Progenitor cell of endocrine pancreas (in vitro differentiated cells): ENCODE measurements at regions not wholly inside any gene's neighbourhood (a gene's known extent, or its start where the extent isn't known, plus 50 kb on each side); places are given as distances from the start of the nearest gene placed in this dataset.
"Not testable (repeated sequence)": the region's sequence is repeated elsewhere in the genome, so short reads cannot be mapped to it uniquely, and the experiment has no call there.

Experiments used
- DNase-seq: peaks from one replicate; pipeline ENCODE4 v3.0.0; 2021; ENCODE audit warnings: low spot score; ENCODE audit not compliant: unreplicated experiment
- H3K27ac Mint-ChIP-seq: 2 replicates; pipeline ENCODE4 v1.8.0; 2021; ENCODE audit warnings: mild to moderate bottlenecking, moderate library complexity, mixed read lengths
- H3K27me3 Mint-ChIP-seq: 2 replicates; pipeline ENCODE4 v1.8.0; 2021; ENCODE audit warnings: mixed read lengths
- H3K36me3 Mint-ChIP-seq: 2 replicates; pipeline ENCODE4 v1.8.0; 2022; ENCODE audit warnings: mixed read lengths; ENCODE audit not compliant: insufficient read depth
- H3K4me1 Mint-ChIP-seq: 2 replicates; pipeline ENCODE4 v1.8.0; 2021; ENCODE audit warnings: low read depth, mixed read lengths
- H3K4me3 Mint-ChIP-seq: 2 replicates; pipeline ENCODE4 v1.8.0; 2021; ENCODE audit warnings: low read depth, mild to moderate bottlenecking, moderate library complexity, mixed read lengths
- H3K9me3 Mint-ChIP-seq: 2 replicates; pipeline ENCODE4 v1.8.0; 2021; ENCODE audit warnings: low read depth, mixed read lengths
- TF ChIP-seq, protein P1 (sequence below): fragments of 200-600 bp; sonication (generic); IDR thresholded peaks from one replicate; pipeline ENCODE4 v1.5.0; 2021; ENCODE audit warnings: antibody characterized with exemption, mild to moderate bottlenecking; ENCODE audit not compliant: unreplicated experiment

DNA sequence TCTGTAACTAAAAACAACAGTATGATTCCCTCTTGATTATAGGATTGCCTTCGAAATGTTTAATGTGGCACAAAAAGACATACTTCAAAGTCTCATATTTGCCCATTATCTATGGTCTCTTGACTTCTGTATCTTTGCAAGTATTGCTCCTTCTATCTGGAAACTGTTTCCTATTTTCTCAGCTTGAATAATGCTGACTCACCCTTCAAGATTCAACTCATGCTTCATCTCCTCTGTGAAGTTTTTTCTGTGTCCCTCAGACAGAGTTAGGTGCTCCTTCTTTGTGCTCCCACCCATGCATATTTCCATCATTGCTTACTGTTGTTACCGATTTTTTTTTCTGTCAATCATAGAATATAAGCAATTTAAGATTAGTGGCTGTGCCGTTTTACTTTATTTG is 192.8 kb upstream of the ROBO1 start:
- no peak overlapping the region for H3K27ac Mint-ChIP-seq
- DNase-seq, result no peak
- H3K9me3 Mint-ChIP-seq, result peaks cover 13% of the 10 kb centered on the region
- no peaks in the 10 kb centered on the region for H3K27me3 Mint-ChIP-seq
- H3K4me1 Mint-ChIP-seq, result no peaks in the 10 kb centered on the region
- H3K4me3 Mint-ChIP-seq, result no peak overlapping the region
- peaks cover 1% of the 10 kb centered on the region for H3K36me3 Mint-ChIP-seq
- TF ChIP-seq, protein P1, sequence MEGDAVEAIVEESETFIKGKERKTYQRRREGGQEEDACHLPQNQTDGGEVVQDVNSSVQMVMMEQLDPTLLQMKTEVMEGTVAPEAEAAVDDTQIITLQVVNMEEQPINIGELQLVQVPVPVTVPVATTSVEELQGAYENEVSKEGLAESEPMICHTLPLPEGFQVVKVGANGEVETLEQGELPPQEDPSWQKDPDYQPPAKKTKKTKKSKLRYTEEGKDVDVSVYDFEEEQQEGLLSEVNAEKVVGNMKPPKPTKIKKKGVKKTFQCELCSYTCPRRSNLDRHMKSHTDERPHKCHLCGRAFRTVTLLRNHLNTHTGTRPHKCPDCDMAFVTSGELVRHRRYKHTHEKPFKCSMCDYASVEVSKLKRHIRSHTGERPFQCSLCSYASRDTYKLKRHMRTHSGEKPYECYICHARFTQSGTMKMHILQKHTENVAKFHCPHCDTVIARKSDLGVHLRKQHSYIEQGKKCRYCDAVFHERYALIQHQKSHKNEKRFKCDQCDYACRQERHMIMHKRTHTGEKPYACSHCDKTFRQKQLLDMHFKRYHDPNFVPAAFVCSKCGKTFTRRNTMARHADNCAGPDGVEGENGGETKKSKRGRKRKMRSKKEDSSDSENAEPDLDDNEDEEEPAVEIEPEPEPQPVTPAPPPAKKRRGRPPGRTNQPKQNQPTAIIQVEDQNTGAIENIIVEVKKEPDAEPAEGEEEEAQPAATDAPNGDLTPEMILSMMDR, result no peak

DNA sequence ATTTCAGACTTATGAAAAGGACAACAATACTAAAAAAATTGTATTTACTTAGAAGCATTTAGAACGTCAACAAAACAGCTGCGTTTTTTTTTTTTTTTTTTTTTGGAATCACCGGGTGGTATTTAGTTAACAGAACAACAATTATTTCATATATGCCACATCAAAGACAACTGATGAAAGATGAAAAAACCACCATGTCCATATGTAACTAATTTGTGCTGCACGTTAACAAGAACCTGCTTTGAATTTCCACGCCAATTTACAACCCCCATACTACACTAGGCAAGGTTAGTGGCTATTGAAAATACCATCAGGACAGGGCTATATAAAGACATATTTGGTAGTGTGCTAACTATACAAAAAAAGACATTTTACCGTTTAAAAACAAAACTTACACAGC is 189.3 kb upstream of the ROBO1 start:
- TF ChIP-seq, protein P1, result no peak
- H3K27me3 Mint-ChIP-seq, result peaks cover 3% of the 10 kb centered on the region
- no peak overlapping the region for H3K27ac Mint-ChIP-seq
- DNase-seq, result no peak
- H3K4me3 Mint-ChIP-seq, result no peak overlapping the region
- no peaks in the 10 kb centered on the region for H3K36me3 Mint-ChIP-seq
- no peaks in the 10 kb centered on the region for H3K4me1 Mint-ChIP-seq
- H3K9me3 Mint-ChIP-seq, result no peaks in the 10 kb centered on the region

DNA sequence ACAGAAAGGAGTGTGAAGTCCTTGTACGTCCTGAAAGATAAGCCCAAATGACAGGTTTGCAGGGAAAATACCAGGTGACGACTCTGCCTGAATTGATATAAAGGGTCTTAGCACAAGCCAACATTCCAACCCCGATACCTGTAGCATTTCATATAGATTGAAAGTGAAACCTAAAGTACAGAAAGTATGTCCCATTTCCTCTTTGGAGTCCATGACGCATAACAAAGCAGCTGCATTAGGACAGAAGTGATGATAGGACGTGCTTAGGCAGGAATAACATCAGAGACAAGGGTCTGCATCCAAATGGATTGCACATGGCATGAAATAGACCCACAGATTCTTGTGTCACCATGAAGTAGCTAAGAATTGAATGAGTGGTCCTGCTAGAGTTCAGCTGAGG is 187.0 kb upstream of the ROBO1 start:
- DNase-seq, result no peak
- Mint-ChIP-seq H3K27me3 (peaks cover 3% of the 10 kb centered on the region), H3K4me3 (no peak overlapping the region), H3K27ac (no peak overlapping the region), H3K36me3 (no peaks in the 10 kb centered on the region), H3K9me3 (no peaks in the 10 kb centered on the region), H3K4me1 (no peaks in the 10 kb centered on the region)
- TF ChIP-seq, protein P1, result no peak

DNA sequence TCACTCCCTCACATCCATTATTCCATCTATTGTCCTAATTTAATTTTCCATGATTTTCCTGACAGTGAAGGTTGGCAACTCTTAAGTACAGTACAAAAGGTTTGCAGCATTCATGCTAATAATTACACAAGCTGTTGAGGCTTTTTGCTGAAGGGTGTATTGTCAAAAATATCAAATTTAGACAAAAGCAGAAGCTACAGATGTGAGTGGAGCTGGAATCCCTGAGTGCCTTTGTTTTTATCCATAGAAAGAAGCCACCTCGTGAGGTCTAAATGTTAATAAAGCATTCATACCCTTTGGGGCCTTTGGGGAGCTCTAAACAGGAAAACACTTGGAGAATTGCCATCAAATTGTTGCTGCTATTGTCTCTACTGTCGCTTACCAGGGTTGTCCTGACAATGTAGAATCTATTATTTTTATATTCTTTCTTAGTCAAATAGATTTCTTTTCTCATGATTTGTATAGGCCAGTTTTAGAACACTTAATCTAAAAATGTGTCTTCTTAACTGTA is 185.8 kb upstream of the ROBO1 start:
- TF ChIP-seq, protein P1, result no peak
- H3K27me3 Mint-ChIP-seq, result peaks cover 3% of the 10 kb centered on the region
- no peak overlapping the region for H3K27ac Mint-ChIP-seq
- H3K4me1 Mint-ChIP-seq, result no peaks in the 10 kb centered on the region
- no peak overlapping the region for H3K4me3 Mint-ChIP-seq
- no peaks in the 10 kb centered on the region for H3K36me3 Mint-ChIP-seq
- no peak for DNase-seq
- no peaks in the 10 kb centered on the region for H3K9me3 Mint-ChIP-seq

DNA sequence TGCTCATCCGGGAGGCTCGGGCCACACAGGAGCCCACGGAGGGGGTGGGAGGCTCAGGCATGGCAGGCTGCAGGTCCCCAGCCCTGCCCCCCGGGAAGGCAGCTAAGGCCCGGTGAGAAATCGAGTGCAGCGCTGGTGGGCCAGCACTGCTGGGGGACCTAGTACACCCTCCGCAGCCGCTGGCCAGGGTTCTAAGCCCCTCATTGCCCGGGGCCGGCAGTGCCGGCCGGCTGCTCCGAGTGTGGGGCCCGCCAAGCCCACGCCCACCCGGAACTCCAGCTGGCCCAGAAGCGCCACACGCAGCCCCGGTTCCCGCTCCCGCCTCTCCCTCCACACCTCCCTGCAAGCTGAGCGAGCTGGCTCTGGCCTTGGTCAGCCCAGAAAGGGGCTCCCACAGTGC is 183.6 kb upstream of the ROBO1 start:
- H3K27ac Mint-ChIP-seq, H3K36me3 Mint-ChIP-seq, H3K4me3 Mint-ChIP-seq, H3K4me1 Mint-ChIP-seq, H3K27me3 Mint-ChIP-seq, H3K9me3 Mint-ChIP-seq, DNase-seq: not testable (repeated sequence)

DNA sequence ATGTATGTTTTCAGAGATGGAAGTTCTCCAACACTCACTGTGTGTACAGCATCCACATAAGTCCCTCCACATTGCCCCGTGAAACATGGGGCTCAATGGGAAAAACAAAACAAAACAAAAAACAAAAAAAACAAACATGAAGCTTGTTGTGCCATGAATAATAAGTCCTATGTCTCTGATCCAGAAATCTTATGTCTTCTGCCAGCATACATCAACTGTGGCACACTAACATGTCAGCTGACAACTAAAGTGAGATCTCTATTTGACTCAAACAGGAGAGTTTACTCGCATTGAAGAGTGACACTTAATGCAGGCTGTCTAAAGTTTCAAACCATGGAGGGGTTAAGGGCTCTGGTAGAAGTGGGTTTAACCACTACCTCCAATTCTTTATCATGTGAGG is 180.2 kb upstream of the ROBO1 start:
- Mint-ChIP-seq H3K9me3 (peaks cover 8% of the 10 kb centered on the region), H3K27ac (no peak overlapping the region), H3K4me3 (no peak overlapping the region), H3K36me3 (no peaks in the 10 kb centered on the region), H3K4me1 (no peaks in the 10 kb centered on the region), H3K27me3 (no peaks in the 10 kb centered on the region)
- TF ChIP-seq, protein P1, result no peak
- DNase-seq, result no peak
